Omental fat pad (tissue), 3 donors: ENCODE measurements at regions not wholly inside any gene's neighbourhood (a gene's known extent, or its start where the extent isn't known, plus 50 kb on each side); places are given as distances from the start of the nearest gene placed in this dataset.

Experiments used
- ATAC-seq: fragments of 150-250 bp; one replicate; pipeline ENCODE4 v1.9.1; 2016; ENCODE audit warnings: mild to moderate bottlenecking, moderate library complexity; ENCODE audit not compliant: low FRiP score
- DNase-seq: peaks from one replicate; pipeline ENCODE4 v3.0.0-alpha.2; 2019; ENCODE audit warnings: low spot score
- CTCF ChIP-seq, 3 donors: fragments of 450-650 bp; IDR thresholded peaks; one replicate each; pipeline ENCODE4 v1.5.1; 2016 to 2017; ENCODE audit warnings: antibody characterized with exemption in 3 of 3, mild to moderate bottlenecking in 3 of 3, moderate library complexity in 2 of 3

- no peak for ATAC-seq
- no peak for DNase-seq
- TF ChIP-seq CTCF (IDR thresholded peaks at IDR 0.05) = no peak
Observed at GRCh38 chr4:160836431-160836830, 1327.4 kb downstream of the FSTL5 start.

- TF ChIP-seq CTCF (IDR thresholded peaks at IDR 0.05) = no peak
- DNase-seq = no peak
- no peak for ATAC-seq
Observed at GRCh38 chr4:160846121-160846520, 1317.7 kb downstream of the FSTL5 start.

- DNase-seq = no peak
- TF ChIP-seq CTCF (IDR thresholded peaks at IDR 0.05) = no peak
- ATAC-seq = no peak
Observed at GRCh38 chr4:160847228-160847627, 1316.6 kb downstream of the FSTL5 start.

- DNase-seq = no peak
- TF ChIP-seq CTCF (IDR thresholded peaks at IDR 0.05) = no peak
- no peak for ATAC-seq
Observed at GRCh38 chr4:160848489-160848888, 1315.3 kb downstream of the FSTL5 start.

- no peak for DNase-seq
- TF ChIP-seq CTCF (IDR thresholded peaks at IDR 0.05) = no peak
- ATAC-seq = no peak
Observed at GRCh38 chr4:160848901-160849760, 1314.7 kb downstream of the FSTL5 start.

- ATAC-seq = no peak
- TF ChIP-seq CTCF (IDR thresholded peaks at IDR 0.05) = no peak
- DNase-seq = no peak
Observed at GRCh38 chr4:160864253-160864652, 1299.5 kb downstream of the FSTL5 start.

- TF ChIP-seq CTCF (IDR thresholded peaks at IDR 0.05) = no peak
- no peak for DNase-seq
- no peak for ATAC-seq
Observed at GRCh38 chr4:160869899-160870298, 1293.9 kb downstream of the FSTL5 start.
